SK-N-SH treated with all-trans-retinoic acid at 6 μM for 48 hours (cell line): ENCODE measurements at regions not wholly inside any gene's neighbourhood (a gene's known extent, or its start where the extent isn't known, plus 50 kb on each side); places are given as distances from the start of the nearest gene placed in this dataset.

Experiments used
- ARNTL ChIP-seq: fragments of 450-650 bp; formaldehyde crosslinking; IDR thresholded peaks from 2 replicates; pipeline ENCODE4 v1.5.0; 2020; ENCODE audit warnings: low read depth, mild to moderate bottlenecking, moderate library complexity, borderline replicate concordance
- CSDC2 ChIP-seq: fragments of 250-450 bp; sonication (Bioruptor Pico); IDR thresholded peaks from 2 replicates; pipeline ENCODE4 v1.5.0; 2020; ENCODE audit warnings: mild to moderate bottlenecking, moderate library complexity
- ISL1 ChIP-seq: fragments of 250-450 bp; sonication (Bioruptor Pico); IDR thresholded peaks from 2 replicates; pipeline ENCODE4 v2.1.2; 2022; ENCODE audit warnings: mild to moderate bottlenecking, moderate library complexity
- RARB ChIP-seq: fragments of 250-450 bp; sonication (Bioruptor Pico); IDR thresholded peaks from 2 replicates; pipeline ENCODE4 v1.8.0; 2021; ENCODE audit warnings: mild to moderate bottlenecking, moderate library complexity
- SNAI2 ChIP-seq: fragments of 250-450 bp; sonication (Bioruptor Pico); IDR thresholded peaks from 2 replicates; pipeline ENCODE4 v1.5.0; 2020; ENCODE audit warnings: mild to moderate bottlenecking, moderate library complexity
- ZFP30 ChIP-seq: fragments of 450-650 bp; formaldehyde crosslinking; IDR thresholded peaks from 2 replicates; pipeline ENCODE4 v1.5.0; 2022; ENCODE audit warnings: mild to moderate bottlenecking, moderate library complexity
- ZNF565 ChIP-seq: fragments of 450-650 bp; formaldehyde crosslinking; conservative IDR thresholded peaks from 2 replicates; pipeline ENCODE4 v1.5.0; 2020; ENCODE audit warnings: low read depth, mild to moderate bottlenecking, moderate library complexity
- ZNF70 ChIP-seq: fragments of 450-650 bp; formaldehyde crosslinking; IDR thresholded peaks from 2 replicates; pipeline ENCODE4 v1.5.0; 2020; ENCODE audit warnings: mild to moderate bottlenecking, moderate library complexity
- ZNF8 ChIP-seq: fragments of 450-650 bp; formaldehyde crosslinking; IDR thresholded peaks from 2 replicates; pipeline ENCODE4 v1.5.0; 2020; ENCODE audit warnings: mild to moderate bottlenecking, moderate library complexity
- TF ChIP-seq, protein P1 (sequence below): fragments of 250-450 bp; sonication (Bioruptor Pico); IDR thresholded peaks from 2 replicates; pipeline ENCODE4 v1.5.1; 2020; ENCODE audit warnings: low read depth, mild to moderate bottlenecking, moderate library complexity
- TF ChIP-seq, protein P2 (sequence below): fragments of 250-450 bp; sonication (Bioruptor Pico); IDR thresholded peaks from 2 replicates; pipeline ENCODE4 v1.8.0; 2020; ENCODE audit warnings: mild to moderate bottlenecking, moderate library complexity, borderline replicate concordance
- TF ChIP-seq, protein P3 (sequence below): fragments of 250-450 bp; sonication (Bioruptor Pico); IDR thresholded peaks from 2 replicates; pipeline ENCODE4 v1.5.1; 2021; ENCODE audit warnings: mild to moderate bottlenecking, moderate library complexity

DNA sequence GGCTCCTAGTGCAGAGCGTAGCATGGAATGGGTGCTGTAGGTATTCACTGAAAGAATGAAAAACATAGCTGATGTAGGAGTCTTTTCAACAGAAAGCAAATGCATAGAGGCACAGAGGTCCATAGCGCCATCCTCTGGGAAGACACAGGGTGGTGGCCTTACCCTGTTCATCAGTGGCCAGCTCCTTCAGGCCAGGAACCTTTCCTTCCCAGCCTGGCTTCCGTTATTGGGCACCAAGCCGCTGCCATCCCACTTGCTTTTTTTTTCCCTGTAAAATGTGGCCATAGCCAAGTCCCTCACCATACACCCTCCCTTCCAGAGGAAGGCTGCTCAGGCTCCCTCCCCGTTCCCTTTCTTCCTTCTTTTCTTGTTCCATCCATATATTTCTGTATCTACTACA lies 118.1 kb downstream of the ZNF621 start:
- no peak for TF ChIP-seq ZFP30 (CRISPR knock-in tag)
- TF ChIP-seq ARNTL: no peak
- TF ChIP-seq, protein P1, sequence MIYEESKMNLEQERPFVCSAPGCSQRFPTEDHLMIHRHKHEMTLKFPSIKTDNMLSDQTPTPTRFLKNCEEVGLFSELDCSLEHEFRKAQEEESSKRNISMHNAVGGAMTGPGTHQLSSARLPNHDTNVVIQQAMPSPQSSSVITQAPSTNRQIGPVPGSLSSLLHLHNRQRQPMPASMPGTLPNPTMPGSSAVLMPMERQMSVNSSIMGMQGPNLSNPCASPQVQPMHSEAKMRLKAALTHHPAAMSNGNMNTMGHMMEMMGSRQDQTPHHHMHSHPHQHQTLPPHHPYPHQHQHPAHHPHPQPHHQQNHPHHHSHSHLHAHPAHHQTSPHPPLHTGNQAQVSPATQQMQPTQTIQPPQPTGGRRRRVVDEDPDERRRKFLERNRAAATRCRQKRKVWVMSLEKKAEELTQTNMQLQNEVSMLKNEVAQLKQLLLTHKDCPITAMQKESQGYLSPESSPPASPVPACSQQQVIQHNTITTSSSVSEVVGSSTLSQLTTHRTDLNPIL: no peak
- TF ChIP-seq ISL1: no peak
- TF ChIP-seq, protein P2, sequence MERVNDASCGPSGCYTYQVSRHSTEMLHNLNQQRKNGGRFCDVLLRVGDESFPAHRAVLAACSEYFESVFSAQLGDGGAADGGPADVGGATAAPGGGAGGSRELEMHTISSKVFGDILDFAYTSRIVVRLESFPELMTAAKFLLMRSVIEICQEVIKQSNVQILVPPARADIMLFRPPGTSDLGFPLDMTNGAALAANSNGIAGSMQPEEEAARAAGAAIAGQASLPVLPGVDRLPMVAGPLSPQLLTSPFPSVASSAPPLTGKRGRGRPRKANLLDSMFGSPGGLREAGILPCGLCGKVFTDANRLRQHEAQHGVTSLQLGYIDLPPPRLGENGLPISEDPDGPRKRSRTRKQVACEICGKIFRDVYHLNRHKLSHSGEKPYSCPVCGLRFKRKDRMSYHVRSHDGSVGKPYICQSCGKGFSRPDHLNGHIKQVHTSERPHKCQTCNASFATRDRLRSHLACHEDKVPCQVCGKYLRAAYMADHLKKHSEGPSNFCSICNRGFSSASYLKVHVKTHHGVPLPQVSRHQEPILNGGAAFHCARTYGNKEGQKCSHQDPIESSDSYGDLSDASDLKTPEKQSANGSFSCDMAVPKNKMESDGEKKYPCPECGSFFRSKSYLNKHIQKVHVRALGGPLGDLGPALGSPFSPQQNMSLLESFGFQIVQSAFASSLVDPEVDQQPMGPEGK (CRISPR knock-in tag): no peak
- no peak for TF ChIP-seq CSDC2 (CRISPR knock-in tag)
- TF ChIP-seq SNAI2: no peak
- TF ChIP-seq ZNF8 (CRISPR knock-in tag): no peak
- no peak for TF ChIP-seq ZNF565 (CRISPR knock-in tag)
- TF ChIP-seq ZNF70: no peak
- no peak for TF ChIP-seq RARB (CRISPR knock-in tag)
- TF ChIP-seq, protein P3, sequence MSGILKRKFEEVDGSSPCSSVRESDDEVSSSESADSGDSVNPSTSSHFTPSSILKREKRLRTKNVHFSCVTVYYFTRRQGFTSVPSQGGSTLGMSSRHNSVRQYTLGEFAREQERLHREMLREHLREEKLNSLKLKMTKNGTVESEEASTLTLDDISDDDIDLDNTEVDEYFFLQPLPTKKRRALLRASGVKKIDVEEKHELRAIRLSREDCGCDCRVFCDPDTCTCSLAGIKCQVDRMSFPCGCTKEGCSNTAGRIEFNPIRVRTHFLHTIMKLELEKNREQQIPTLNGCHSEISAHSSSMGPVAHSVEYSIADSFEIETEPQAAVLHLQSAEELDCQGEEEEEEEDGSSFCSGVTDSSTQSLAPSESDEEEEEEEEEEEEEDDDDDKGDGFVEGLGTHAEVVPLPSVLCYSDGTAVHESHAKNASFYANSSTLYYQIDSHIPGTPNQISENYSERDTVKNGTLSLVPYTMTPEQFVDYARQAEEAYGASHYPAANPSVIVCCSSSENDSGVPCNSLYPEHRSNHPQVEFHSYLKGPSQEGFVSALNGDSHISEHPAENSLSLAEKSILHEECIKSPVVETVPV (CRISPR knock-in tag): no peak
